ENCODE measurements at regions not wholly inside any gene's neighbourhood (a gene's known extent, or its start where the extent isn't known, plus 50 kb on each side); places are given as distances from the start of the nearest gene placed in this dataset.

- WGBS, 5 donors = 23 to 40% (median 36%) methylated on average over 4 of the region's 4 CpGs
- TF ChIP-seq POLR2AphosphoS5 (IDR thresholded peaks at IDR 0.05) (no peak), EP300 (IDR thresholded peaks at IDR 0.05) (no peak), POLR2A (IDR thresholded peaks at IDR 0.05) (no peak), CTCF (IDR thresholded peaks at IDR 0.05) (no peak)
- intact Hi-C loops (cut with DNase I; ENCODE audit: low total_unique reads) = no loop called here
- H3K4me3 ChIP-seq = no peak overlapping the region
- no peak for DNase-seq
- no peak overlapping the region for H3K27ac ChIP-seq
- H3K36me3 ChIP-seq = no peaks in the 10 kb centered on the region
- H3K4me1 ChIP-seq = no peaks in the 10 kb centered on the region
- peaks cover 0 to 4% (median 0%) of the 10 kb centered on the region in 3 donors for H3K27me3 ChIP-seq
- no peaks in the 10 kb centered on the region for H3K9me3 ChIP-seq
Measured at GRCh38 chr13:52931539-52932431, 83.3 kb upstream of the PCDH8 start.

GRCh38 chr13:52931131-52931530, 82.7 kb upstream of the PCDH8 start:
- Histone ChIP-seq H3K27ac (no peak overlapping the region), H3K9me3 (no peaks in the 10 kb centered on the region), H3K27me3 (peaks cover 0 to 4% (median 0%) of the 10 kb centered on the region in 3 donors), H3K4me3 (no peak overlapping the region), H3K4me1 (no peaks in the 10 kb centered on the region), H3K36me3 (no peaks in the 10 kb centered on the region)
- intact Hi-C loops (cut with DNase I; ENCODE audit: low total_unique reads) = no loop called here
- no peak for TF ChIP-seq POLR2AphosphoS5 (IDR thresholded peaks at IDR 0.05)
- TF ChIP-seq CTCF (IDR thresholded peaks at IDR 0.05) = no peak
- no peak for TF ChIP-seq POLR2A (IDR thresholded peaks at IDR 0.05)
- no peak for TF ChIP-seq EP300 (IDR thresholded peaks at IDR 0.05)
- WGBS, 5 donors = 75 to 81% (median 77%) methylated on average over 5 of the region's 5 CpGs
- DNase-seq = no peak

- intact Hi-C loops (cut with DNase I; ENCODE audit: low total_unique reads) = no loop called here
- TF ChIP-seq POLR2AphosphoS5 (IDR thresholded peaks at IDR 0.05) (no peak), EP300 (IDR thresholded peaks at IDR 0.05) (no peak), CTCF (IDR thresholded peaks at IDR 0.05) (no peak), POLR2A (IDR thresholded peaks at IDR 0.05) (no peak)
Measured at GRCh38 chr13:52929846-52930245, 81.4 kb upstream of the PCDH8 start.

GRCh38 chr13:52926971-52927370, 78.5 kb upstream of the PCDH8 start:
- WGBS, 5 donors = 78 to 92% (median 88%) methylated on average over 2 of the region's 2 CpGs
- Histone ChIP-seq H3K27ac (no peak overlapping the region), H3K9me3 (no peaks in the 10 kb centered on the region), H3K4me1 (peaks cover 0 to 4% (median 0%) of the 10 kb centered on the region in 4 donors), H3K4me3 (no peak overlapping the region), H3K27me3 (no peaks in the 10 kb centered on the region), H3K36me3 (no peaks in the 10 kb centered on the region)
- DNase-seq = no peak
- TF ChIP-seq CTCF (IDR thresholded peaks at IDR 0.05) = no peak
- TF ChIP-seq POLR2A (IDR thresholded peaks at IDR 0.05) = no peak
- no peak for TF ChIP-seq POLR2AphosphoS5 (IDR thresholded peaks at IDR 0.05)
- no peak for TF ChIP-seq EP300 (IDR thresholded peaks at IDR 0.05)
- intact Hi-C loops (cut with DNase I; ENCODE audit: low total_unique reads) = no loop called here

More at GRCh38 chr13:52929846-52930245, 81.4 kb upstream of the PCDH8 start:
- peaks cover 0 to 4% (median 0%) of the 10 kb centered on the region in 4 donors for H3K4me1 ChIP-seq
- no peak overlapping the region for H3K4me3 ChIP-seq
- DNase-seq = no peak
- peaks cover 0 to 4% (median 0%) of the 10 kb centered on the region in 3 donors for H3K27me3 ChIP-seq
- 62 to 73% (median 72%) methylated on average over 2 of the region's 2 CpGs for WGBS, 5 donors
- H3K36me3 ChIP-seq = no peaks in the 10 kb centered on the region
- H3K27ac ChIP-seq = no peak overlapping the region
- H3K9me3 ChIP-seq = no peaks in the 10 kb centered on the region
